ENCODE measurements at regions not wholly inside any gene's neighbourhood (a gene's known extent, or its start where the extent isn't known, plus 50 kb on each side); places are given as distances from the start of the nearest gene placed in this dataset.
"Not testable (repeated sequence)": the region's sequence is repeated elsewhere in the genome, so short reads cannot be mapped to it uniquely, and the experiment has no call there.

DNA sequence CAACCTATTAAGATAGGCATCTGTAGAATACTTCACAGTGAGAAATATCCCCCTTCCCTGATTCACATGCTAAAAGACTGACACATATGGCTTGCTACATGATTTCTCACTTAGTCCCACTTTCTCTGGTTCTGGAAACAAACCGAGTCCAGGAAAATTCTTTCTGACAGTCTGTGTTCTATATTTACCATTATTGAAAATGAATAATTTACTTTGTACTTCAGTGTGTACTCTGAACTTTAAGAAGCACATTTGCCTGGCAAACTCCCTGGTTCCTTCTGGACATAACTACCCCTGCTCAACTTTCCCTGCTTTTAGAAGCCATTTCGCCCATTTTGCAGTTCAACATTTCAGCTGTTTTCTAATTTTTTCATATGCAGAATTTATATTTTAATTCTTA is 53.6 kb downstream of the APCS start:
- DNase-seq, result no peak

DNA sequence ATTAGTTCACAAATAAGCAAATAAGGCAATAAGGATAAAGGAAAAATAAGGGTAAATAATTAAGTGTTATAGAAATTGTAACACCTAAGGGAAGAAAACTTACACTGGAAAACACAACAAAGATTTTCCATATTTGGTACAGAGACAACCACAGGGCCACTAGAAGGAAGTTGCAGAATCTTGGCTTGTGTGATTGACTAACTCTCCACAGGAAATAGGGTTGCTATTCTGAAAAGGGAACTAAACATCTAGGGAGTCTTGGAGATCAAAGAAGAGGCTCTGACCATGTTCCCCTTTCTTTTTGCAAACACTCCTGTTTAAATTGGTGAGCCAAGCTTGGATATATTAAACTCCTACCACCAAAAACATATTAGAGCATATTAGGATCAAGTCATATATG is 59.1 kb downstream of the APCS start:
- peak; percentile 31 for DNase-seq

DNA sequence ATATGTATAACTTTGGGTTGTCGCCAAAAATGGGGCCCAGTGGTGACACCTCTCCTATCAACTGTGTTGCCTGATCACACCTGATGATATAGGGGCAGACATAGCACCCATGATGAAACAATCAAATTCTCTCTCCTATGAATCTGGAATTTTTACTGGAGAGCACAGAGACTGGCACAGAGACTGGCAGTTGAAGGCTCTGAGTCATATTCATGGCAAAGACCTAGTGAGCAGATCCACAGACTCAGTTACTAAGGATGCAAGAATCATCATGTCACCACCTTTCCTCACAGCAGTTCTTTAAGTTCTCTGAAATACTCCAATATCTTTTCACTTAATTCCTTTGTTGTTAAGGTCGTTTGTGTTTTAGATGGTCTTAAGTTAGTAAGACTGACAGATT is 60.0 kb downstream of the APCS start:
- no peak for DNase-seq

DNA sequence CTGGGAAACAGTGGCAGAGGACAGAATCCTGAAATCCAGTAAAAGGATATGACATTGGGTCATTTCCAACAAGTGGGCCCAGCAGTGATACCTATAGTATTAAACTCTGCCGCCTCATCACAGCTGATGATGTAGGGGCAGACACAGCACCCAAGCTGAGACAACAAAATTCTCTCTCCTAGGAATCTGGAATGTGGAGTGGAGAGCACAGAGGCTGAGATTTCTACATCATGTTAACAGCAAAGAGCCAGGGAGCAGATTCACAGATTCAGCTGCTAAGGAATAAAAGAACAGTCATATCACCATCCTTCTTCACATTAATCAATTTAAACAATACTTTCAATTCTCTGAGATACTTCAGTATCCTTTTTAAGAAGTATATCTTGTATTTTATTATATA is 61.9 kb downstream of the CRP start:
- DNase-seq, result no peak

DNA sequence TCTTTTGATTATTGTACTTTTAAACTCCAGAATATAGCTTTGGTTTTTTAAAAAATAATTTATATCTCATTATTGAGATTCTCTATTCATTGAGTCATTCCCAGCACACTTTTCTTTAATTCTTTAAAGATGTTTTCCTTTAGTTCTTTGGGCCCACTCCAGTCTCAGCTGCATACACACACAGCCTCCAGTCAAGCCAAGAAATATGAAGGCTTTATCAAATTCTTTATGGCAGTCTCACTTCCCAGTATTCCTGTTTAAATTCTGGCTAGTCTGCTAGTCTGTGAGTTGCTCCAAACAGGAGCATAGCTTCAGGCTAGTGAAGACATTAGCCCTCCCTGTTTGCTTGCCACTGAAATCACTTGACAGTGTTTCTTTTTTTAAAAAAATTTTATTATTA is 61.2 kb downstream of the CRP start:
- no peak for DNase-seq

DNA sequence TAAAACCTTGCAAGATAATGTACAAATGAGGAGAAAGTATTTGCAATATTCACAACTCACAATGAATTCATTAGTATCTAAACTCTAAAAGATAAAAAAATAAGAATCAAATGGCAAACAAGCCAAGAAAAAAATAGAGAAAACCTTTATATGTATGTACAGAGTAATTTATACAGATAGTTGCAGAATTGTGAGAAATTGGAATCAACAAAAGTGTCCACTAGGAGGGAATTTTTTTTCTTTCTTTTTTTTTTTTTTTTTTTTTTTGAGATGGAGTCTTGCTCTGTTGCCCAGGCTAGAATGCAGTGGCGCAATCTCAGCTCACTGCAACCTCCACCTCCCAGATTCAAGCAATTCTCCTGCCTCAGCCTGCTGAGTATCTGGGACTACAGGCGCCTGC is 56.9 kb downstream of the CRP start:
- not testable (repeated sequence) for DNase-seq

All from midbrain (tissue), 1 donor.